GM21390 (cell line): ENCODE measurements at regions not wholly inside any gene's neighbourhood (a gene's known extent, or its start where the extent isn't known, plus 50 kb on each side); places are given as distances from the start of the nearest gene placed in this dataset.
"Not testable (repeated sequence)": the region's sequence is repeated elsewhere in the genome, so short reads cannot be mapped to it uniquely, and the experiment has no call there.

Source experiments
- ATAC-seq: cut with Tn5 transposase; IDR thresholded peaks from one replicate; pipeline ENCODE4 v1.9.1; 2021; ENCODE audit not compliant: unreplicated experiment

DNA sequence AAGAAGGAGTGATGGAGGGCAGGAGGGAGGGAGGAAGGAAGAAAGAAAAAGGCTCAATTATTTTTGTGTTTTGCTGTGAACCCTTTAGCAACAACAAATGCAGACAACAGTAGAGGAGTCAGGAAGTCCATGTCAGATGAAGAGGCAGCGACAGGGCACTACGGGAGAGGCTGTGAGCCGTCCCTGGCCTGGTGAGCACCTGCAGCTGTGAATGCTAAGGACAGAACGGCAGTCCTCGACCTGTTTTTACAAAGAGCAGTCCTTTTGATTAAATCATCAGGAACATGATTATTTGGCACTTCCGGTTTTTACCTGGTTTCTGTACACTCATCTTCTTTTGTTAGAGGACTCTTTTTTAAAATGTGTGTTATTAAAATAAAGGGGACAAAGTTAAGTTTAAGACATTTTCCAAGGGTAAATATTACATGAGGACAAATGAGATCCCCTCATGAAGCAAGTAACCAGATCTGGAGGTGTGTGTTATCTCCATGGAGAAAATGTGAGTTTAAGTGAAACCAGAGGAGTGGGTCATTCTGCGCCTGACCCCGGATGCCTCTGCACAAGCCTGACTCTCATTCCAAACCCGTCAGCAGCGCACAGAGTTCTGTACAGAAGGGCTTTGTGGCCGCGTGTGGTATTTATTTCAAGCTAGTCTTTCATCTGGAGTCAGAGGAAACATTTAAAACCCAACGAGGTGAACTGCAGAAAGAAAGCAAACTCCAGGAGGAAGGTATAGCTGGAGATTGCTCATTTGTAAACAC is 492.5 kb downstream of the SOX11 start:
- ATAC-seq = no peak

- ATAC-seq = no peak
These were observed 494.4 kb downstream of the SOX11 start for GRCh38 chr2:6186332-6187151.

- no peak for ATAC-seq
These were observed 504.3 kb downstream of the SOX11 start for GRCh38 chr2:6196449-6196848.

- ATAC-seq = not testable (repeated sequence)
These were observed 506.3 kb downstream of the SOX11 start for GRCh38 chr2:6198370-6198919.

- no peak for ATAC-seq
These were observed 510.6 kb downstream of the SOX11 start for GRCh38 chr2:6202756-6203155.

DNA sequence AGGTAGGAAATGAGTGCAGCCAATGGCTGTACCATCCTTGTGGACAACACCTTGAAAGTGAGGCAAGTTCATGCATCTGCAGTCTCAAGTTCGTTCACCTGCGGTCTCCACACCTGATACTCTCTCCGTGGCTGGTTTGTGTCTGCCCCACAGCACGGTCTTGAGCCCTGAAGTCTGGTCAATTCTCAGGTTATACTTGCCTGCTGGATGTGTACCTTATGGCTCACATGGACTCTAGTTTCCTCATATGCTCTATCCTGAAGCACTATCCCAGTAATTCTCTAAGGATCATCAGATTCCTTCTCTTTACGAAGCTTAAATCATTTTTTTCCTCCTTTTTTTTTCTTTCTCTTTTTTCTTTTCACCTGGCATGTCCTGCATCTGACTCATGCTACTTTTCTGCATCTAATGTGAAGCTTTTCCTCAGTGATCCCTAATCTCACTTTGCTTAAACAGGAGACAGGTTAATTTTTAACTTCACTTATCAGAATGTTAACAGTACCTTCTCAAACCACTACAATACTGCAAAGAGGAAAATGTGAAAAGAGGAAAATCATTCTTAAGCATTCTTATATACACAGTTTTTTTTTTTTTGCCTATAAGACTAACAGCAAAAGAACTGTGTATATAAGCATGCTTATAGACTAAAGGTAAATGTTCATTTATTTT is 511.2 kb downstream of the SOX11 start:
- no peak for ATAC-seq

DNA sequence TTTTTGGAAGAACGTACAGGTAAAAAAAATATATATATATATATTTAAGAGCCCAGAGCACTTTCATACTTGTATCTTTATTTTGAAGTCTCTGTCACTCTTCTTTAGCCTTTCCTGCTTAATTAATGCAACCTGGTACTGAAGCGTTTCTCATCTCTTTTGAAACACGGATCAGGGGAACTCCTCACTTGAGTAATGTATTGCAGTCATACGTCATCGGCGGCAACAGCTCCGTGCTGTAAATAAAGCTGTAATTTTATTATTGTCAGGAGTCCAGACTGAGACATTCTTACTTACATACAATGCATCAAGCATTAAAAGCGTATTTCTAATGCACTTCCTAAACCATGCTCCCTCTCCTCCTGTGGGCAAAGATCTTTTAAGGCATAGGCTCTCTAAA is 514.7 kb downstream of the SOX11 start:
- ATAC-seq = no peak

GRCh38 chr2:6211236-6211635 is 519.1 kb downstream of the SOX11 start:
- ATAC-seq = no peak

GRCh38 chr2:6212491-6212890 is 520.3 kb downstream of the SOX11 start:
- no peak for ATAC-seq

- no peak for ATAC-seq
These were observed 521.0 kb downstream of the SOX11 start for GRCh38 chr2:6213056-6213780.

GRCh38 chr2:6214471-6214870 is 522.3 kb downstream of the SOX11 start:
- no peak for ATAC-seq

DNA sequence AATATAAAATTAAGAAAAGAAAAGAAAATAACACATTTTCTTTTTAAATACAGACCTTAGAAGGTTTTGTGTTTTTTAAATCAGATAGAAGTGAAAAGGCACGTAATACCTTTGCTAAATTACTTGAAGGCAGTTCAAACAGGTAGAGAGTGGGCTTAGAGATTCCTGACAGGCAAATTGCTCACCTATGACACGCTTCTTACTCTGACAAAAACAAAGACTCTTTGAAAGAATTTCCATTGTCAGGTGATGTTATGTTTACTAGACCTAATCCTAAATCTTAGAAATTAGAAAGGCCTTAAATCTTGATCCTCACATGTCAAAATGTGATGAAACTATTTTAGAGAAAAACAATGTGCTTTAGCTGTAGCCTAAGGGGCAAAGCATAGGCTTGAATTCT is 522.9 kb downstream of the SOX11 start:
- ATAC-seq = no peak

GRCh38 chr2:6216234-6216633 is 524.0 kb downstream of the SOX11 start:
- ATAC-seq = no peak

- ATAC-seq = no peak
These were observed 526.7 kb downstream of the SOX11 start for GRCh38 chr2:6218926-6219325.

- ATAC-seq = no peak
These were observed 527.7 kb downstream of the SOX11 start for GRCh38 chr2:6219906-6220305.

DNA sequence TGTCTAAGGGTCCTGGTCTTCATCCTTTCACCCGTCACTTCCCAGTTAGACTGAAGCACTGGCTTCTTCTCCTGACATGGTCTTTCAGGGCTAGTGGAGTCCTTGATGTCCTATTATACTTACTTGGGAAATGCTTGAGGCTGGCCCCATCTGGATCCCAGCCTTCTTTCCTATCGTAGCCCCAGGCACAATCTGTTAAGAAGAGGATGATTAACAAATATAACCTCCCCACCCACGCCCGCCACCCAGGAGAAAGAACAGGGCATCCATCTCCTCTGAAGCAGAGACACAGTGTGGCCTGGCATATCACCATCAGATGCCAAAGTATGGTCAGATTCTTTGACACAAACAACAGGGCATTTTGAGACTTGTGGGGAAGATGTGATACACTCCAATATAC is 530.1 kb downstream of the SOX11 start:
- no peak for ATAC-seq

- no peak for ATAC-seq
These were observed 532.1 kb downstream of the SOX11 start for GRCh38 chr2:6224267-6224666.

DNA sequence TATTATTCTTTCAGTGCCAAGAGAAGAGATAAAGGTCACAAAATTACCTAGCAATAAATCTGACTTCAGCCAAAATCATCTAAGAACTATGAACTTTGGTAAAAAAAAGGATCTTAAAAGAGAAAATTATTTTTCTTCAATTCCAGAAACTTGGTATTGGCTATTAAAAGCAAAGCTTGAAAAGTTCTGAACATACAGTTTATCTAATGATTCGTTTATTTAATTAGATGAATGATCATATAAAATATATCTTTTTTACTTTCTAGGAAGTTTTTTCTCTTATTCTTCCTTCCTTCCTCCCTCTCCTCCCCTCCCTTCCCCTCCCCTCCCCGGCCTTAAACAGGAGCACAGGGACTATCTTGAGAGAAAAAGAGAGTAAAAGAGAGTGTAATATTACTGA is 536.1 kb downstream of the SOX11 start:
- ATAC-seq = no peak

DNA sequence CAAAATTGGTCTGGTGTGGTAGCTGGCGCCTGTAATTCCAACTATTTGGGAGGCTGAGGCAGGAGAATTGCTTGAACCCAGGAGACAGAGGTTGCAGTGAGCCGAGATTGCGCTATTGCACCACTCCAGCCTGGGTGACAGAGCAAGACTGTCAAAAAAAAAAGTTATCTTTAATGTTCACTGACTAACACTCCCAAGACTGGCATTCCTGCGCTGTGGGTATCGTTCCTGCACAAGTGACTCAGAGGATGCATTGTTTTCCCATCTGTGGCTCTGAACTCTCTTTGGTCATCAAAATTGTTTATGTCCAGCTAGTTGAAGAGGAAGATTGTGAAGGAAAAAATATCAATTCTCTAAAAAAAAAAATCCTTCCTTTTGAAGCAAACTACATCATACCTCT is 539.0 kb downstream of the SOX11 start:
- ATAC-seq = no peak

- ATAC-seq = no peak
These were observed 541.8 kb downstream of the SOX11 start for GRCh38 chr2:6233993-6234392.

GRCh38 chr2:6234702-6235101 is 542.5 kb downstream of the SOX11 start:
- no peak for ATAC-seq
